HuH-7 (cell line): ENCODE measurements at regions not wholly inside any gene's neighbourhood (a gene's known extent, or its start where the extent isn't known, plus 50 kb on each side); places are given as distances from the start of the nearest gene placed in this dataset.
"Not testable (repeated sequence)": the region's sequence is repeated elsewhere in the genome, so short reads cannot be mapped to it uniquely, and the experiment has no call there.

ENCODE experiments used
- DNase-seq: peaks from one replicate; pipeline ENCODE4 v3.0.0; 2011; ENCODE audit warnings: low spot score

GRCh38 chr12:76664731-76665130, 99.2 kb upstream of the ZDHHC17 start:
- DNase-seq, result no peak

DNA sequence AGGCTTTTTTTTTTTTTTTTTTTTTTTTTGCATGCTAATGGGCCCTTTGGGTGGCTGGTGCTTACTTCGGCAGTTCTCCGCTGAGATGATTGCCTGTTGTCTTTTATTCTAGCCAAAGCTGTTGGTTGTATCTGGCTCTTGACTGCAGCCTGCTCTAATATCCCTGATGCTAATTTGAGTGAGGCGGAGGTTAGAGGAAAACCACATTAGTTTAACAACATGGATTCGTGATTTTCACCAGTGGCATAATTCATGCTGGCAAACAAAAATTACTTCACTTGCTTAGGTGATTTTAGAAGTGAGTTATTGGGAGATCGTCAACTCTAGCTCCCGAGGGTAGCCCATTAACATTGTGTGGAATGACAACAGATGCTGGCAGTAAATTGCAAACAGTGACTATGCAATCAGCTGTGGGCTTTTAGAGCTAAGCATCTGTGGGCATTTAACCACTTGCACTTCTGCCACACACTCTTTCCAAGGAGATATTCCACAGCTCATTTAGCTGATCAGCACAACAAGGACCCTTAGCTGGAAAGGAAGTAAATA, 97.6 kb upstream of the ZDHHC17 start:
- no peak for DNase-seq

- no peak for DNase-seq
These were observed 93.9 kb upstream of the ZDHHC17 start for GRCh38 chr12:76669981-76670380.

GRCh38 chr12:76670776-76671175, 93.1 kb upstream of the ZDHHC17 start:
- DNase-seq, result no peak

DNA sequence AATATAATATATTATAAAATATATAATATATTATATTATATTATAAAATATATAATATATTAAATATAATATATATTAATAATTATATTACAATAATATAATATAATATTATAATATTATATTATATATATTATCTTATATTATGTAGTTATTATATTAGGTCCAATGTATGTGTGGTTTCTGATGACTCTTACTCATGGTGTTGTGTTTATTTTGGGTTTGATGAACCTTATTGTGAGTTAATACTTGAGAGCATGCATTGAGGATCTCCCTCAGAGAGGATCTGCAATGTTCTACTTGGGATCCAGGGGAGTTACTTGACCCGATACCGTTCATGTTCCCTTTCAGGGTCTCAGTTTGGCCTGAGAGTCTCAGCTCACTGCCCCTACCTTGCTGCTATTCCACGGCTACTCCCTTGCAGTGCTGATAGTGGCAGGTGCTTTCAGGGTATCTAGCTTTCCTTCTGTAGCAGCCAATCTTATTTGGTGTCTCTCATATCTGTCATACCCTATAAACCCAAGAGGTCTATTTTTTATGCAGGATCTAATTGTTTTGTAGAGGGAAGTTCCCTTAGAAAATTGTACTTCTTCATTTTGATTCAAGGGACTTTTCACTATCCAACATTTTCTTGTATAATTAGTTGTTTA, 89.1 kb upstream of the ZDHHC17 start:
- no peak for DNase-seq

GRCh38 chr12:76676261-76676660, 87.7 kb upstream of the ZDHHC17 start:
- not testable (repeated sequence) for DNase-seq

DNA sequence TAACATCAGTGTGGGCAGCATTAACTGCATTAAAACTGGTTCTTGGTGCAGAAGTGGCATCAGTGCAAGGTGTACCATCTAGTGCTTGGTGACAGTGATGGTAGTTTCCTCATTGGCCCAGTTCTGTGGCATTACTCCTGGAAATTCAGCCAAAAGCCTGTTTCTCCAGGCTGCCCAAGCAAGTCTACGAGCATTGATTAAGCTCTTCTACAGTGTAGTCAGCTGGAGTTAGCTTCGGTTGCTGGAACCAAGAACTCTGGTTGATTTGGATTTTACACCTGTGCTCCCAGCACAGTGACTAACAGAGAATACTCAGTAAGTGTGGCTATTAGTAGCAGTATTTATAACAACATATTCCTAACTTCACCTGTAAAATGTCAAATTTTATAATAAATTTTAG, 84.9 kb upstream of the ZDHHC17 start:
- no peak for DNase-seq

DNA sequence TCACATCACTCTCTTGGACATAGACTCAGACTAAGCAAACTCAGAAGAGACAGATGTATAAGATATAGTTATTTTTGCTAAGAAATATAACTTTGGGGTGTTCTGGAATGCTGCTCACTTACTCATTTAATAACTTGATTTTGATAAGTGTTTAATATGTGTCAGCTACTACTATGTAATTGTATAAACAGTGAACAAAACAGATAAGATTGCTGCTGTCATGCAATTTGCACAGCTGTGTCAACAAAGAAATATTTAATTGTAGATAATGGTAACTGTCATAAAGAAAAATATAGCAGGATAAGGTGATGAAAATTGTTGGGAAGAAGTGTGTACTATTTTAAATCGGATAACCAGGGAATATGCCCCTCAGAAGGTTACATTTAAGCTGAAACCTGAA, 84.1 kb upstream of the ZDHHC17 start:
- no peak for DNase-seq

GRCh38 chr12:76680940-76681339, 83.0 kb upstream of the ZDHHC17 start:
- DNase-seq, result no peak

GRCh38 chr12:76685246-76685678, 78.7 kb upstream of the ZDHHC17 start:
- no peak for DNase-seq

DNA sequence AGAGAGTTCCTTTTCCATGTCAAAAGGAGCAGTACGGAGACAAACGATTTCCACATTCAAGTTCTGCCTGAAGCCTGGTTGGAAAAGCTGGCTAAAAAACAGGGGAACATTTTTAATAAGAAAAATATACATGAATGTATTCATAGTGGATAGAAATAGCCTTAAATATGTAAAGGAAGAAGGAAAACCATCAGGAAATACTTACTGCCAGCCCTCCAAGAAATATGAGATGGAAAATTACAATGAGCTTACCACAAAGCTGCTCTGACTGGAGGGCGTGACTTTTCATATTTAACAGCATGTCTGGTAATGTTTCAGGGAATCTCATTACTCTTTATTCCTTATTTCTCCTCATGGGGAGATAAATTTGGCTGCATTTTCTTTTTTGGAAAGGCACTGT, 75.9 kb upstream of the ZDHHC17 start:
- no peak for DNase-seq

DNA sequence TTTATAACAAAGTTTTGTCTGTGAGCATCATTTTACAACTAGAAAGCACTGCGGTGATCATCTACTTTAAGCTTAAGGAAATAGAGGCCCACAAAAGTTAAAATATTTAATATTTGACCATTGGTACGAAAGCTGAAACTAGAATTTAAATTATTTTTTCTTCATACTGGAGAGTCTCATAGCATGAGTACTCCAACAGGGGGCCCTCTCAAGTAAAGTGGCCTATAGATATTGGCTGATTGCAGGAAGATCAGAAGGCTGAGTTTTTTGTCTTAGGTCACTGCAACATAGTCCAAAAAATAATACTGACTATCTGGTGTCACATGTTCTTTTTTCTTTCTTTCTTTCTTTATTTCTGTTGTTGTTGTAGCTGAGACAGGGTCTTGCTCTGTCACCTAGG, 75.3 kb upstream of the ZDHHC17 start:
- DNase-seq, result peak; percentile 13

DNA sequence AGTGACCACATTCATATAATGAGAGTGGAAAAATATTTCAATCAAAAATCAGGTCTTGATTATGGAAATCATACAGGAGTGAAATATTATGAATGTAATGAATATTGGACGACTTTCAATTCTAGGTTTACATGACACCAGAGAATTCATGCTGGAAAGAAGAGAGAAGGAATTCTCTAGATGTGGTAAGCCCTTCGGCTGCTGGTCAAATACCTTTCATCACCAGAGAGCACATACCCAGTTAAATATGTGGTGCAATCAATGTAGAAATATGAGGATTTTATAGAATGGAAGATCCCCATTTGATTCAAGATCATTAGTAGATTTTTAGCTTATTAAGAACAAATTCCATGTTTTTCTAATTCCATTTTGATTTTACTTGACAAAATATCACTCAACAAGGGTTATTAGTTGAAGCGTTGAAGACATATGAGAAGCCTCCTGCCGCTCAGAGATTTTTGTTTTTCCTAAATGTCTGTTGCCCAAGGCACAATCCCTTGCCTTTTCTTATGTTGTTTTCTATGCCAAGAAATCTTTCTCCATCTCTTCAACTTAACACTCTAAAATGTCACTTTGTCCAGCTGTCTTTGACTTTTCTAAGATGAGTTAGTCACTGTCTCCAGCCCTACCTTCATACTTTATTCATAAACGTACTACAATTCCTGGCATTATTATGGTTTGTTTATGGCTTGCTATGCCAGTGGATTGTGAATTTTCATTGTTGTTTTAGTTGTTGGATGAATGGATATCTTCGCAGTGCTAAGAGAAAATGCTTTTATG, 72.8 kb upstream of the ZDHHC17 start:
- no peak for DNase-seq

- DNase-seq, result no peak
These were observed 71.1 kb upstream of the ZDHHC17 start for GRCh38 chr12:76692846-76693245.

GRCh38 chr12:76694369-76694768, 69.5 kb upstream of the ZDHHC17 start:
- no peak for DNase-seq

DNA sequence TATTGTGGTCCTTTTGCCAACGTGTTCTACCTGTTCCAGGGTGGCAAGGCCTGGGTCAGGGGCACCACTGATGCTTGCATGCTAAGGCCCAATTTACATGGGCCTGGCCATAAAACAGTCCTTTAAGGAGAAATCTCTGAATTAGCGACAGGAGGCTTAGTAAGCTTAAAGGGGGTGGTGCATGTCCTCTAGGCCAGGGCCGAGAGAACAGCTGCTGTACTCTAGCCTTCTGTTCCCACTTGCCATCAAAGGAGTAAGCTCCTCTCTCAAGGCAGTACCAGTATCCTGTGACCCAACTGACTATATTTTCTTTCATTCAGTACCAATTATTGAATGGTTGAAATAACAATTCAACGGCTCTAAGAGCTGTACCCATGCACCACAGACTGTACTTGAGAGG, 67.7 kb upstream of the ZDHHC17 start:
- no peak for DNase-seq

- no peak for DNase-seq
These were observed 66.1 kb upstream of the ZDHHC17 start for GRCh38 chr12:76697849-76698248.

GRCh38 chr12:76698316-76698715, 65.6 kb upstream of the ZDHHC17 start:
- DNase-seq, result no peak

DNA sequence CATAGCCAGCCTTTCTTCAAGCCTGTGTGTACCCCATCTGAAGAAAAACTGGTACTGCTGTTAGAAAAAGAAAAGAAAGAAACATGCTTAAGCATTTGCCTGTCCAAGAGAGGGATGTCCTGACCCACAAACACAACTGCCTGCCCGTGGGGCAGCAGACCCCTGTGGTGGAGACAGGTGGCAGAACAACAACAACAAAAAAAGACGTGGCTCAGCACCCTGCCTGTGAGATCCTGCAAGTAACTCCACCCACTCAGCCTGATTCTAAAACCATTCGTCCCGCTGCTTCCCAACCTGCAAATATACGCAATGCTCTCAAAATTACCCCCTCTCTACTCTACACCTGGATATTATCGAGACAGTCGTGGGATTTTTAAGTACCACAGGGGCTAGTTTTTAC, 64.9 kb upstream of the ZDHHC17 start:
- no peak for DNase-seq

DNA sequence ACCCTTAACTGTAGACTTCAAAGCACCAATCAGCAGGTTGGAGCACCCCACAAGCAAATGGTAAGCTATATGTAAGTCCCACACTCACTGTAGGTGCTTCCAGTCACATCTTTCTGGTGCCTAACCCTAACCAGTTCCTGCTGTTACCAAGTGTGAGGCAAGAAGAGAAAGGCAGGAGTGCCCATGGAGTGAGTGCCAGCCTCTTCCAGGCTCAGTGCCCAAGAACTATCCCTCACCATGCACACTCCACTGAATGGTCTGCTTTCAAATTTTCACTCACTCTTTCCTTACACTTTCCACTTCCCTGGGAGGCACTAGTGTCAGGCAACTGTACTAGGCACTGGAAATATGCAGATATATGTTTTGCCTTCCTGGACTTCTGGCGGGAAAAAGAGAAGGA, 62.2 kb upstream of the ZDHHC17 start:
- DNase-seq, result no peak

GRCh38 chr12:76702946-76703345, 61.0 kb upstream of the ZDHHC17 start:
- DNase-seq, result no peak

GRCh38 chr12:76704693-76705092, 59.2 kb upstream of the ZDHHC17 start:
- DNase-seq, result no peak

DNA sequence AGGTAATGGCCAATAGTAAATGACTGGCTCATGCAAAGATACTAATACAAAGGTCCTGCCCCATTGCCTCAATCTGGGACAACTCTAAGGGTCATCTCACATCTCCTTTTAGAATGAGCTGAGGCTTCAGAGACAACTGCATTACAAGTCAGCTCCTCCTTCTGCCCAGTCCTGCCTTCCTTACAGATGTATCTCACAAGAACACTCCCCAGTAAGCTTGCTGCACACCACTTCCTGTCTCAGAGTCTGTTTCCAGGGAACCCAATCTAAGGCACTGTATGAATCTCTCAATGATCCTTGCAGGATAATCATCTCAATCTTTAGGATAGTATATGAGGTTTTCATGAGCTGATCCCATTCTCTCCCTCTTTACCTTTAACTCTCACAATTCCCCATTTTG, 57.8 kb upstream of the ZDHHC17 start:
- no peak for DNase-seq

DNA sequence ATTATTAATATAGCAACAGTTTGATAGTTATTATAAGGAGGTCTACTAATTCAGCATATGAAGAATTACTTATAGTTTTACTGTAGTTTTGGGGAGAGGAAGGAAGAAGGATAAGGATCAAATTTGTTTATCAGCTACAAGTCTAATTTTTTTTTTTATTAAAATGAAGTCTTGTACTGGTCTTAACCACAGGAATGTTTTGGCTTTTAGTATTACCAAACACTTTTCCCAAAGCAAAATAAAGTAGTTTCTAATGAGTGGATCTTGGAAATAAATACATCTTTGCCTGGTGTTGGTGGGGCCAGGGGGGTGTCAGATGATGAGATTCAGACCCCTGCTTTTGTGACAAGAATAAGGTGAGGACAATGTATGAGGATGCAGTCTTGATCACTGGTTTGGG, 57.2 kb upstream of the ZDHHC17 start:
- DNase-seq, result no peak
